Adrenal gland (tissue), 9 donors: ENCODE measurements at regions not wholly inside any gene's neighbourhood (a gene's known extent, or its start where the extent isn't known, plus 50 kb on each side); places are given as distances from the start of the nearest gene placed in this dataset.

Experiments used
- DNase-seq, 7 donors: peaks; one replicate each; pipeline ENCODE4 v3.0.0-alpha.2; 2019 to 2020
- H3K27ac ChIP-seq, 5 donors: fragments of 200-600 bp; sonication (generic) in 4 of 5; 1 replicate in 3 of 5; 2 replicates in 2 of 5; pipeline versions ENCODE4 v1.5.1 to v1.8.0; 2016 to 2020; ENCODE audit warnings: mild to moderate bottlenecking in 1 of 5
- H3K27me3 ChIP-seq: fragments of 200-600 bp; 2 replicates; pipeline ENCODE4 v1.8.0; 2021
- H3K36me3 ChIP-seq, 2 donors: fragments of 200-600 bp; replicated peaks in 1 of 2; 1 replicate in 1 of 2; 2 replicates in 1 of 2; pipeline versions ENCODE4 v1.5.1 to v1.8.0; 2018 to 2022
- H3K4me1 ChIP-seq, 2 donors: fragments of 200-600 bp; replicated peaks in 1 of 2; 1 replicate in 1 of 2; 2 replicates in 1 of 2; pipeline versions ENCODE4 v1.5.1 to v1.8.0; 2018 to 2021
- H3K4me3 ChIP-seq, 4 donors: fragments of 200-600 bp; sonication (generic) in 3 of 4; one replicate each; pipeline ENCODE4 v1.5.1; 2016 to 2018
- H3K9me3 ChIP-seq, 3 donors: fragments of 200-600 bp; sonication (generic) in 1 of 3; replicated peaks in 1 of 3; 1 replicate in 2 of 3; 2 replicates in 1 of 3; pipeline versions ENCODE4 v1.5.1 to v1.8.0; 2016 to 2021
- POLR2A ChIP-seq, 2 donors: fragments of 450-650 bp; IDR thresholded peaks; one replicate each; pipeline ENCODE4 v1.6.1; 2017; ENCODE audit warnings: antibody characterized with exemption in 2 of 2, mild to moderate bottlenecking in 2 of 2, moderate library complexity in 1 of 2
- WGBS, 4 donors: extraction: QIAGEN DNeasy Blood & Tissue Kit in 2 of 4; methylation state at CpG; one replicate each; pipeline versions ENCODE4 v1.1.5 to v1.1.7; 2013 to 2017; 5-methylcytosine and 5-hydroxymethylcytosine counted together
- intact Hi-C, 2 donors: fragments of 100-400 bp; cut with DNase I; formaldehyde crosslinking; loops; one replicate each; pipeline versions ENCODE4 v1.14.1 to v1.15.0; 2022 to 2023
- TF ChIP-seq, protein P1 (sequence below), 6 experiments: fragments of 450-650 bp in 4 of 6; fragments of 200-600 bp in 2 of 6; sonication (generic) in 1 of 6; IDR thresholded peaks; 1 replicate in 5 of 6; 2 replicates in 1 of 6; pipeline versions ENCODE4 v1.5.1 to v1.8.0; 2016 to 2021; ENCODE audit warnings: antibody characterized with exemption in 6 of 6, mild to moderate bottlenecking in 2 of 6, moderate library complexity in 1 of 6
- donor health status: healthy with polysubstance abuse.
- donor health status: Bipolar disorder and iron deficiency.
- donor health status: DM: yes; HTN: yes; CAD: no.
- donor health status: DM: no; HTN: no; CAD: no.
- donor health status: DM: no; HTN: no; CAD: no.

DNA sequence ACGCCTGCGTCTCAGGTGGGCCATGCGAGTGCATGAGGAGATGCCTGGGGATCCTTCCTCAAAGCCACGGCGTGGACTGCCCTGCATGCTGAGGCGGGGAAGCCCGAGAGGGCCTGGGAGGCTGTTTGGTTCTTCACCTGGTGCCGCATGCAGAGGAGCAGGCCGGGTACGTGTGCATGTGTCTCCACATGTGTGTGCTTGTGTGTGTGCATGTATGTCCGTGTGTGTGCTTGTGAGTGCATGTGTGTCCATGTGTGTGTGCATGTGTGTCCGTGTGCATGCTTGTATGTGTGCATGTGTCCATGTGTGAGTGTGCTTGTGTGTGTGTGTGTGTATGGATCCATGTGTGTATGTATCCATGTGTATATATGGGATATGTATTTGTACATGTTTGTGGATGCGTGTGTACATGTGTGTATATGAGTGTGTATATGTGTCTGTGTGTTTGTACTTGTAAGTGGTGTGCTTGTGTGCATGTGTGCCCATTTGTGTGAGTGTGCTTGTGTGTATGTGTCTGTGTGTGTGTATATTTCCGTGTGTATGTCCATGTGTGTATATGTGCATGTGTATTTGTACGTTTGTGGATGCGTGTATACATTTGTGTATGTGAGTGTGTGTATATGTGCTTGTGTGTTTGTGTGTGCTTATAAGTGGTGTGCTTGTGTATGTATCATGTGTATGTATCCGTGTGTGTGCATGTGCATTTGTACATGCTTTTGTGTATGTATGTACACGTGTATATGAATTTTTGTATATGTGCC lies 79.0 kb downstream of the PTGR3 start:
- 83 to 91% (median 88%) methylated on average over 15 to 18 of the region's 18 CpGs for WGBS, 4 donors
- H3K27ac ChIP-seq, result no peak overlapping the region
- DNase-seq, result peak in 1 of 7 donors; percentile 28
- H3K27me3 ChIP-seq, result no peaks in the 10 kb centered on the region
- no peaks in the 10 kb centered on the region for H3K9me3 ChIP-seq
- H3K4me1 ChIP-seq, result no peaks in the 10 kb centered on the region
- intact Hi-C loops, result no loop called here
- TF ChIP-seq, protein P1, sequence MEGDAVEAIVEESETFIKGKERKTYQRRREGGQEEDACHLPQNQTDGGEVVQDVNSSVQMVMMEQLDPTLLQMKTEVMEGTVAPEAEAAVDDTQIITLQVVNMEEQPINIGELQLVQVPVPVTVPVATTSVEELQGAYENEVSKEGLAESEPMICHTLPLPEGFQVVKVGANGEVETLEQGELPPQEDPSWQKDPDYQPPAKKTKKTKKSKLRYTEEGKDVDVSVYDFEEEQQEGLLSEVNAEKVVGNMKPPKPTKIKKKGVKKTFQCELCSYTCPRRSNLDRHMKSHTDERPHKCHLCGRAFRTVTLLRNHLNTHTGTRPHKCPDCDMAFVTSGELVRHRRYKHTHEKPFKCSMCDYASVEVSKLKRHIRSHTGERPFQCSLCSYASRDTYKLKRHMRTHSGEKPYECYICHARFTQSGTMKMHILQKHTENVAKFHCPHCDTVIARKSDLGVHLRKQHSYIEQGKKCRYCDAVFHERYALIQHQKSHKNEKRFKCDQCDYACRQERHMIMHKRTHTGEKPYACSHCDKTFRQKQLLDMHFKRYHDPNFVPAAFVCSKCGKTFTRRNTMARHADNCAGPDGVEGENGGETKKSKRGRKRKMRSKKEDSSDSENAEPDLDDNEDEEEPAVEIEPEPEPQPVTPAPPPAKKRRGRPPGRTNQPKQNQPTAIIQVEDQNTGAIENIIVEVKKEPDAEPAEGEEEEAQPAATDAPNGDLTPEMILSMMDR (IDR thresholded peaks at IDR 0.05), result no peak
- H3K36me3 ChIP-seq, result no peaks in the 10 kb centered on the region
- H3K4me3 ChIP-seq, result no peak overlapping the region

DNA sequence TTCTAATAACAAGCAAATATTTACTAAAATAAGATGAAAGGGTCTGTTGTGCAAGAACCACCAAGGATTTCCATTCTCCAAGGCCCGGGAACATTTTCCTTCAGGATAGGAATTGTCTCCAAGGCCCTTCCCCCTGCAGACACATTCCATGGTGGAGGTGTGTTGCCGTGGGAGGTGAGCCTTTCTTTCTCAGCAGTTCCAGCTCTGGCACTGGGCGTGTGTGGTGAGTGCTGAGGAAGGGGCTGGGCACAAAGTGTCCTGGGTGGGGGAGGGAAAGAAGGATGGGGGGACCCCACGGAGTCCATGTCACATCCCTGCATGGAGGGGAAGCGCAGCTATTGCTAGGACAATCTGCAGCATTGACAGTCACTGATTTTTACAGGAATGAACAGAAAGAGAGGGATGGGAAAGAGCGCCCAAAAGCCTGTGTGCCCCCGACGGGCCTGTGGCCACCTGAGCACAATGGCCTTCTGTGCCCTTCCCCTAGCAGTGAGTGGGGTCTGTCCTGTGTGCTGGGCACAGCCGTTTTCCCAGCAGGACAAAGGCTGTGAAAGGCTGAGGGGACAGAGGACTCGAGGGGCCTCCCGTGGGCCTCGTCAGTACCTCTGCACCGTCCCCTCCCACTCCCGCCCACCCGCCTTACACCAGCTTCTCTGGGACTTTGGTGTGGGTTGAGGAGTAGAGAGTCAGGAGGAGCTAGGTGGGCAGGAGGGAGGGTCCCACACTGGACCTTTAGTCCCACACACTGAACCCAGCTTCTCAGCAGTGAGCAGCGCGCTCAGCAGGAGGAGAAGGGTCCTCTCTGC lies 79.8 kb downstream of the PTGR3 start:
- Histone ChIP-seq H3K4me3 (no peak overlapping the region), H3K36me3 (no peaks in the 10 kb centered on the region), H3K27ac (no peak overlapping the region), H3K27me3 (no peaks in the 10 kb centered on the region), H3K4me1 (no peaks in the 10 kb centered on the region), H3K9me3 (no peaks in the 10 kb centered on the region)
- 88 to 90% (median 90%) methylated on average over 12 to 17 of the region's 17 CpGs for WGBS, 4 donors
- intact Hi-C loops, result no loop called here
- TF ChIP-seq, protein P1 (IDR thresholded peaks at IDR 0.05), result no peak
- peak in 1 of 7 donors; percentile 17 for DNase-seq

DNA sequence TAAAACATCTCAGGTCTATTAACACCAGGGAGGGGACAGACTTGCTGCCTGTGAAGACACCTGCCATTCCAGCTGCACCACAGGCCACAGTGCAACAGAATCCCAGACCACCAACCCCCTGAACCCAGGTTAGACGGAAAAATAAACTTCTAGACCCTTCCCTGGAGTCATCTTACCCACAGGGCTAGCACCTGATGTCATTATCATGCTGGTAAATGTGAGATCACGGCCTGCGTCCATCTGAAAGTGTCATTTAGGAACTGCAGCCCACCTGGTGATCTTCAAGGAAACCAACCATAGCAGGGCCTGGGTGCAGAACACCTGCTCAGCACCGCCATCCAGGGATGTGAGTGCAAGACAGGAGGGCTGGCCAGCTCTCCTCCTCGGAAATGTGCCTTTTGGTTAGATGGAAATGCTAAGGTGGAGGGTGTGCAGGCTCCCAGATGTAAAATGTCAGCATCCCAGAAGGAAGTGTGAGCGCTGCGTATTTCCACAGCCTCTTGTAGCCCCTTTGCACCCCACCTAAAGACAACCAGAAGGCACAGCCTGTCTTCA lies 80.8 kb downstream of the PTGR3 start:
- no peaks in the 10 kb centered on the region for H3K4me1 ChIP-seq
- intact Hi-C loops, result no loop called here
- WGBS, 4 donors, result 87 to 92% (median 89%) methylated on average over 7 of the region's 7 CpGs
- no peak overlapping the region for H3K27ac ChIP-seq
- H3K27me3 ChIP-seq, result no peaks in the 10 kb centered on the region
- no peak for TF ChIP-seq POLR2A (IDR thresholded peaks at IDR 0.05)
- TF ChIP-seq, protein P1 (IDR thresholded peaks at IDR 0.05), result no peak
- no peak overlapping the region for H3K4me3 ChIP-seq
- H3K9me3 ChIP-seq, result no peaks in the 10 kb centered on the region
- peak in 1 of 7 donors; percentile 36 for DNase-seq
- H3K36me3 ChIP-seq, result no peaks in the 10 kb centered on the region
